SK-N-MC (cell line): ENCODE measurements at regions not wholly inside any gene's neighbourhood (a gene's known extent, or its start where the extent isn't known, plus 50 kb on each side); places are given as distances from the start of the nearest gene placed in this dataset.

ENCODE experiments used
- DNase-seq: peaks from one replicate; pipeline ENCODE4 v3.0.0-alpha.2; 2011; ENCODE audit warnings: low read depth, low spot score
- H3K27ac ChIP-seq: fragments of 200-600 bp; sonication (generic); 2 replicates; pipeline ENCODE4 v1.5.1; 2016; ENCODE audit warnings: mixed run types
- H3K36me3 ChIP-seq: fragments of 200-600 bp; sonication (generic); 2 replicates; pipeline ENCODE4 v1.6.1; 2017; ENCODE audit warnings: antibody characterized with exemption, low read length, mixed read lengths; ENCODE audit not compliant: insufficient read depth
- H3K4me3 ChIP-seq: fragments of 200-600 bp; sonication (generic); 2 replicates; pipeline ENCODE4 v1.5.1; 2016
- H3K9ac ChIP-seq: fragments of 200-600 bp; sonication (generic); 2 replicates; pipeline ENCODE4 v1.8.0; 2017; ENCODE audit warnings: mixed run types, mixed read lengths; ENCODE audit not compliant: insufficient read length
- H3K9me3 ChIP-seq: fragments of 200-600 bp; sonication (generic); 2 replicates; pipeline ENCODE4 v1.6.1; 2017; ENCODE audit warnings: low read depth, mild to moderate bottlenecking, antibody characterized with exemption, low read length, moderate library complexity, mixed read lengths
- EZH2 ChIP-seq: fragments of 200-600 bp; sonication (generic); IDR thresholded peaks from one replicate; pipeline ENCODE4 v1.6.1; 2017; ENCODE audit warnings: antibody characterized with exemption
- FOXP2 ChIP-seq: optimal IDR thresholded peaks from 2 replicates; pipeline ENCODE3; 2011; ENCODE audit warnings: mild to moderate bottlenecking, moderate library complexity; ENCODE audit not compliant: insufficient read depth; ENCODE audit errors: extremely low read length, control extremely low read depth
- POLR2AphosphoS5 ChIP-seq: IDR thresholded peaks from 2 replicates; pipeline ENCODE4 v1.6.1; 2012; ENCODE audit warnings: mild to moderate bottlenecking, low read depth, low read length, borderline replicate concordance

DNA sequence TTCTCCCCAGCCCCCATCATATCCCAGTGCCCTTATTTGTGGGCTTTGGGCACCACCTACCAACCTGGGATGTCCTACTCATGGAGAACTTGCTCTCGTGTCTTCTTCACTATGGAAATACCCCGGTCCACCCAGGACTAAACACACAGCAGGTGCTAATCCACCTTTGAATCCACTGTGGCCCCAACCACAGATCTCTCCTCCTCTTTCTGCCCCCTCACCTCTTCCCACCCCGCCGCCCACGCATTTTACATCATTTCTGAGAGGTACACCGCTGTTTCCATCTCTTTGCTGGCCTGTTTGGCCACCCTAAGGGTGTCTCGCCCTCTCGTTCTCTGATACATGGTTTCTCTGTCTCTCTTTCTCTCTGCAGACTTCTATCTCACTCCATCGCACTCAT, 82.5 kb upstream of the CTNNBL1 start:
- TF ChIP-seq POLR2AphosphoS5, result no peak
- Histone ChIP-seq H3K36me3 (no peaks in the 10 kb centered on the region), H3K9me3 (no peaks in the 10 kb centered on the region), H3K4me3 (no peak overlapping the region), H3K9ac (no peak overlapping the region), H3K27ac (no peak overlapping the region)
- no peak for DNase-seq

DNA sequence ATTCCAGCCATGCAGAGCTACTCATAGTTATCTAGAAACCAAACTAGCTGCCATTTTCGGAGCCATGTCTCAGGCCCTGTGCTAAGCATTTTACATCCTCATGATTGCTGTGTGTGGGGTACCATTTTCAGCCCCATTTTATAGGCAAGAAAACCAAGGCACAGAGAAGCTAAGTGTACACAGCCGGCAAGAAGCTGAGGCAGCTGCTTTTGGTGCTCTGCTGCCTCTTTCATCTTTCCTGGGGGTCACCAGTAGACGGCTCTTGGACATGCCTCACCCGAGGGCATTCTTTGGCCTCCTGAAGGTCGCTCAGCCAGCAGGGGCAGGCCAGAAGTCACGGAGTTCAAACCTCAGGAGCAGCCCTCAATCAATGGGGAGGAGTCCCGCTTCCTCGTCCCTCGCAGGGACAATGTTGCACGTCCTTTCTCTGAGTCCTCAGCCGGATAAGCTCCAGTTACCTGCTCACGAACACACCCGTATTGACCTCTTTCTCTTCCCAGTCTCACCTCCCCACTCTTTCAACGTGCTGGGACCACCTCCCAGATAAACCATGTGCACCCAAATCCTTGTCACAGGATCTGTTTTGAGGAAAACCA, 82.6 kb upstream of the BLCAP start:
- H3K4me3 ChIP-seq, result no peak overlapping the region
- H3K27ac ChIP-seq, result no peak overlapping the region
- H3K36me3 ChIP-seq, result no peaks in the 10 kb centered on the region
- no peaks in the 10 kb centered on the region for H3K9me3 ChIP-seq
- H3K9ac ChIP-seq, result no peak overlapping the region
- TF ChIP-seq POLR2AphosphoS5, result no peak
- TF ChIP-seq EZH2, result no peak
- no peak for TF ChIP-seq FOXP2
- DNase-seq, result no peak

DNA sequence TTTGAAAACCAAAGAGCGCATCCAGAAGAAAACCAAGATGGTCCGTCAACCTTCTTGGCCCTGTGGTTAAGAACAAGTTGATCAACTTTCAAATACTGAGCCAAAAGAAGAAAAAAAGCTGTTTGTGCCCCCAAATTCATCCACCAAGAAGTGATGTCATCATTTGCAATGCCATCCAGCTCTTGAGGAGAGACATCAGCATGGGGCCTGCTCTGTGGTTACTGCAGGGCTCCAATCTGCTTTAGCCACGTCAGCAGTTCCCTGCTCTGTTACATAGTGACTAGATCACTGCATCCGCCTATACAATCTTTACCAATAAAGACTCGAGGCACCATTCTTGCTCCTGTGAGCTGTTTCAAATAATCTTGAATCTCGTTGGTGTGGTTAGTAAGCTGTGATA, 75.0 kb upstream of the BLCAP start:
- peak; percentile 69 for DNase-seq
- no peaks in the 10 kb centered on the region for H3K9me3 ChIP-seq
- no peak overlapping the region for H3K9ac ChIP-seq
- TF ChIP-seq EZH2 (no peak), POLR2AphosphoS5 (no peak), FOXP2 (no peak)
- peak overlapping the region; percentile 91 for H3K27ac ChIP-seq
- no peak overlapping the region for H3K4me3 ChIP-seq
- no peaks in the 10 kb centered on the region for H3K36me3 ChIP-seq

DNA sequence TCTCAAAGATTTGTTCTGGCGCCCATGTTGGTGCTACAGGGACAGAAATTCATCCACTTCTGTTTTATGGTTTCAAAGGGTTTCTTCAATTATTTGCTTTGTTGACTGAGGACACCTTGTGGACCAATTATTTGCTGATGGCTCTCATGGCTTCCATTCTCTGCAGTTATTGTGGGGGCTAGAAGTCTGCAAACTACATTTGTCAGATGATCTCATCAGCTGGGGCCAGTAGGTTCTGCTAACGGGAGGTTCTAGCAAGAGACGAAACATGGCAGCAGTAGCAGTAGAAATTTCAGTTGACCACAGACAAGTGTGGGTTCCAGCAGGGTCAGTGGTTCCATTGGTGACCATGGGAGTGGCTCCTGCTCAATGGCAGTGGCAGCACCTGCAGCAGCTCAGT, 72.8 kb upstream of the BLCAP start:
- H3K4me3 ChIP-seq, result no peak overlapping the region
- no peak overlapping the region for H3K27ac ChIP-seq
- no peaks in the 10 kb centered on the region for H3K9me3 ChIP-seq
- no peaks in the 10 kb centered on the region for H3K36me3 ChIP-seq
- DNase-seq, result no peak
- H3K9ac ChIP-seq, result no peak overlapping the region
- TF ChIP-seq POLR2AphosphoS5, result no peak
- no peak for TF ChIP-seq FOXP2
- TF ChIP-seq EZH2, result no peak

DNA sequence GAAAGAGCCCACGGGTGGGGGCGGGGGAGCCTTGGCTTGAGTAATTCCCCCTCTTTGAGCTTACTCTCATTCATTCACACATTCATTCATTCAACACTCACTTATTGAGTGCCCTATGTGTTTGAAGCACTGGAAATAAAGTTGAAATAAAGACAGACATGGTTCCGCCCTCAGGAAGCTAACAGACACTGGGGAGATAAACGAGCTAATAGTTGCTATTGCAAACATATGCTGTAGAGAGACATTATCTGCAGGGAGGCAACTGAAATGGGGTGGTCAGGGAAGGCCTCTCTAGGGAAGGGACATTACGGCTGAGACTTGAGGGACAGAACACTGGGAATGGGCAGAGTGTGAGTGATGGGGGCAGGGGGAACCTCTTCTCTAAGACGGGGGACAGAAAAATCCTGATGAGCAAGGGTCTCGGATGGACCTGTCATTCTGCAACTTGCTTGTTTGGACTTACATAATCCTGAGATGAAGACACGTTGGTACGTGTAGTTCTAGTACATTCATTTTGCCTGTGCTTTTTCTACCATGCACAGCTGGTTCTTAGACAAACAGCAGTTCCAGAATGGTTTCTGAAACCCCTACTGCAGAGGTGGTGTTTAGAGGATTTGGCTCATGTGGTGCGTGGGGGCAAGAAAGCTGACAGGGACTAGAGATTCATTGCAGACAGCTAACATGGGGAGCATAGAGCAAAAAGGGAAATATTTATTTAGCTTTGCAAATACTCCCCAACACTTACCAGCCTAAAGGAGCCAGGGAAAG, 71.1 kb upstream of the BLCAP start:
- no peak for TF ChIP-seq EZH2
- no peak for TF ChIP-seq POLR2AphosphoS5
- TF ChIP-seq FOXP2, result no peak
- Histone ChIP-seq H3K9me3 (no peaks in the 10 kb centered on the region), H3K27ac (no peak overlapping the region), H3K9ac (no peak overlapping the region), H3K4me3 (peak overlapping the region; percentile 11), H3K36me3 (no peaks in the 10 kb centered on the region)
- no peak for DNase-seq

DNA sequence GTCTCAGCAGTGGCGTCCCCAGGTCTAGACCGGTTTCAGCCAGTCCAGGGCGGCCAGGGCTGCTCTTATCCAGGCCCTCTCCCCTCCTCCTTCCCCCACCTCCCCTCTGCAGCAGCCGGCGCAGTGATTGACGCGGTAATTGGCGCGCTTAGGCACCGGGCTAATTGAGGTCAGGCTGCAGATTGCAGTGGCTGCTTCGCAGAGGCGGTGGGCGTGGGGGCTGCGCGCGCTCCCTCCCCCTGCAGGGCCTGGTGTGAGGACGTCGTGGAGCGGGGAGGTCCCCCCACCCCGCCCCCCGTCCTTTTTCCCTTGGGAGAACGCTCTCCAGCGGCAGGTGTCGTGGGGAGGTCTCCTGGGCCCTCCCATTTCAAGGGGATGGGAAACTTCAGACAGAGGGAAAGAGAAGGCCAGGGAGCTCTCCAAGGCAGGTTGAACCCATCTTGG, 70.4 kb upstream of the BLCAP start:
- no peaks in the 10 kb centered on the region for H3K36me3 ChIP-seq
- DNase-seq, result no peak
- peak overlapping the region; percentile 11; the same call in 1 of the 2 replicates for H3K4me3 ChIP-seq
- TF ChIP-seq EZH2, result no peak
- TF ChIP-seq POLR2AphosphoS5, result no peak
- no peak for TF ChIP-seq FOXP2
- H3K9me3 ChIP-seq, result no peaks in the 10 kb centered on the region
- H3K9ac ChIP-seq, result no peak overlapping the region
- H3K27ac ChIP-seq, result no peak overlapping the region

DNA sequence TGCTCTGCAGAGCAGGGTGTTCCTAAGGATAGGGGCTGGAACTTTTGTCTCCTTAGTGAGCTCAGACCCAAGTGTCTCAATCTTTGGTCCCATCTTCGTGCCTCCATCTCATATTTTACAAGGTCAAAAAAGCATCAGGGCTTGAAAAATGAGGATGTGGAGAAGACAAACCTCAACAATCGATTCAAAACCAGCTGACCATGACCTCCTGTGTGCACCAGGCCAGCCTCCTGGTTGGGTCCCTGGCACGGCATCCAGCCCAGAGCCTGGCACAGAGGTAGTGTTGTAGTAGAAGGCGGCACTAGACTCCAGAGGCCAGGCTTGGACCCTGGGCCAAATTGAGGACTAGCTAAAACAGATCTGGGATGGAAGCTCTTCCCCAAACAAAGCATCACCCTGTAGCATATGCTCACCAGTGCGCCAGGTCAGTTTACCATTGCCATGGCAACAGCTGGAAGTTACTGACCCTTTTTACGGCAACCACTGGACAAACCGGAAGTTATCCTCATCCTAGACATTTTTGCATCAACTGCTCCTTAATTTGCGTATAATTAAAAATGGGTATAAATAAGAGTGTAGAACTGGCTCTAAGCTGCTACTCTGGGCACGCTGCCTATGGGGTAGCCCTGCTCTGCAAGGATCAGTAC, 69.3 kb upstream of the BLCAP start:
- Histone ChIP-seq H3K27ac (no peak overlapping the region), H3K9ac (no peak overlapping the region), H3K9me3 (no peaks in the 10 kb centered on the region), H3K4me3 (no peak overlapping the region), H3K36me3 (no peaks in the 10 kb centered on the region)
- TF ChIP-seq POLR2AphosphoS5 (no peak), FOXP2 (no peak), EZH2 (no peak)
- DNase-seq, result no peak

DNA sequence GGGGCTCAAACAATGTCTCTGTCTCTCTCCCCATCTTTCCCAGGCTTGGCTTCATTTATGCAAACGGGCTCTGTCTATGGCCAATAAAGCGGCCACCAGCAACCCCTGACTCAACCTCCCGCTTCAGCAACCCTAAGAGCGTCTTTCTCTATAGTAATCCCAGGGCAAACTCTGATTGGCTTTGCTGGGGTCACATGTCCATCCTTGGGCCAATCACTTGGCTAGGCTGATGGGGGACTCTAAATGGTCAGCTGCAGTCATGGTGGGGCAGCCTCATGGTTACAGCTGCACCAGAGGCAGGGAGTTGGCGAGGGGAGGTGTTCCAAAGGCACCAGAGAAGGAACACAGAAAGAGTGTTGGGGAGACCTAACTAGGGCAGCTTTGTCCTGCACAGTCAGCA, 68.5 kb upstream of the BLCAP start:
- no peak overlapping the region for H3K4me3 ChIP-seq
- no peak for TF ChIP-seq FOXP2
- no peak overlapping the region for H3K27ac ChIP-seq
- H3K9me3 ChIP-seq, result no peaks in the 10 kb centered on the region
- DNase-seq, result no peak
- no peak overlapping the region for H3K9ac ChIP-seq
- H3K36me3 ChIP-seq, result no peaks in the 10 kb centered on the region

DNA sequence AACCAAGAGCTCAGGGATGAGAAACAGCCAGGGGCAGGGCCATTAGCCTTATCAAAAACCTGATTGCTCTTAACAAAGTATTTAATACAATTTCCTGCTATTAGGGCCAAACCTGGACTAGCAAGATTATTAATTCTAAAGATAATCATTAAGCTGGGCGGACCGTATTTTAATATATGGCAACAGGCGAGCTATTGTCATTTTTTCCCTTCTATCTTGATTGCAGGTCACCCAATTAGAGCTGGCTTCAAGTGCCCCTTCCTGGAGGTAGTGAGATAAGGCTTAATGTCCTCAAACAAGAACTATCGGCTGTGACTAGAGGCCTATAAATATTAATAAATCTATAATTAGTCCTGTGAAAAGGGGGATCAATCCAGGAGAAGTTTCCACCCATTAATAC, 66.0 kb upstream of the BLCAP start:
- no peak overlapping the region for H3K9ac ChIP-seq
- no peaks in the 10 kb centered on the region for H3K36me3 ChIP-seq
- no peaks in the 10 kb centered on the region for H3K9me3 ChIP-seq
- H3K27ac ChIP-seq, result no peak overlapping the region
- no peak for DNase-seq
- TF ChIP-seq POLR2AphosphoS5 (no peak), FOXP2 (no peak), EZH2 (no peak)
- H3K4me3 ChIP-seq, result no peak overlapping the region
